C4-2B (cell line): ENCODE measurements at regions not wholly inside any gene's neighbourhood (a gene's known extent, or its start where the extent isn't known, plus 50 kb on each side); places are given as distances from the start of the nearest gene placed in this dataset.

Experiments used
- H3K27ac ChIP-seq: fragments of 450-650 bp; 2 replicates; pipeline ENCODE4 v1.5.1; 2017
- CTCF ChIP-seq: fragments of 450-650 bp; conservative IDR thresholded peaks from 2 replicates; pipeline ENCODE4 v1.5.1; 2017; ENCODE audit warnings: mild to moderate bottlenecking
- ZFX ChIP-seq: fragments of 450-650 bp; IDR thresholded peaks from 2 replicates; pipeline ENCODE4 v1.6.1; 2017

- no peak overlapping the region for H3K27ac ChIP-seq
- no peak for TF ChIP-seq CTCF
- TF ChIP-seq ZFX = no peak
Observed at GRCh38 chr20:20797521-20798310, 85.3 kb upstream of the RALGAPA2 start.

GRCh38 chr20:20796766-20797440 is 84.5 kb upstream of the RALGAPA2 start:
- no peak for TF ChIP-seq ZFX
- TF ChIP-seq CTCF = no peak

GRCh38 chr20:20795721-20796120 is 83.3 kb upstream of the RALGAPA2 start:
- TF ChIP-seq ZFX (no peak), CTCF (no peak)
- H3K27ac ChIP-seq = no peak overlapping the region

More at GRCh38 chr20:20796766-20797440, 84.5 kb upstream of the RALGAPA2 start:
- H3K27ac ChIP-seq = no peak overlapping the region

GRCh38 chr20:20795119-20795518 is 82.7 kb upstream of the RALGAPA2 start:
- TF ChIP-seq ZFX (no peak), CTCF (no peak)

GRCh38 chr20:20793591-20793990 is 81.1 kb upstream of the RALGAPA2 start:
- TF ChIP-seq CTCF (no peak), ZFX (no peak)
- no peak overlapping the region for H3K27ac ChIP-seq

More at GRCh38 chr20:20795119-20795518, 82.7 kb upstream of the RALGAPA2 start:
- H3K27ac ChIP-seq = no peak overlapping the region

GRCh38 chr20:20791664-20792568 is 79.5 kb upstream of the RALGAPA2 start:
- TF ChIP-seq ZFX = no peak
- TF ChIP-seq CTCF = no peak
- peak overlapping the region; percentile 26; the same call in 1 of the 2 replicates for H3K27ac ChIP-seq
